ENCODE measurements at regions not wholly inside any gene's neighbourhood (a gene's known extent, or its start where the extent isn't known, plus 50 kb on each side); places are given as distances from the start of the nearest gene placed in this dataset.

DNA sequence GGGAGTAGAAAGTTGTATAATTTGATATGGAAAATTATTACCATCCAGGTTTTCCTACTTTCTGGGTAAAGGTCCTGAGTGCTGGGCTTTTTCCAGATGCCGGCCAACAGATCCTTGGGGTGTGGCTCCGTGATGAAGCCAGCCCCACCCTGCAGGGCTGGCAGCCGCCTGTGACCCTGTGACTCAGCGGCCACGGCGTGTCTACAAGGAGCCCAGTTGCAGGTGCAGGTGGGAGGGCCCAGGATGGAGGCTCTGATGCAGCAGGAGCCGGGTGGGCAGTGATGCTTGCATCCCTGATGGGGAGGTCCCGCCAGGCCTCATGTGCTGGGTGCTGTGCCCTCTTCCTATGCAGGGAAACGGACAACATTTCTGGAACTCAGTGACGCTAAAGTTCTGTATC is 96.0 kb upstream of the ALKAL2 start:
- no peak for TF ChIP-seq POLR2A (IDR thresholded peaks at IDR 0.05)
- TF ChIP-seq, protein P1, sequence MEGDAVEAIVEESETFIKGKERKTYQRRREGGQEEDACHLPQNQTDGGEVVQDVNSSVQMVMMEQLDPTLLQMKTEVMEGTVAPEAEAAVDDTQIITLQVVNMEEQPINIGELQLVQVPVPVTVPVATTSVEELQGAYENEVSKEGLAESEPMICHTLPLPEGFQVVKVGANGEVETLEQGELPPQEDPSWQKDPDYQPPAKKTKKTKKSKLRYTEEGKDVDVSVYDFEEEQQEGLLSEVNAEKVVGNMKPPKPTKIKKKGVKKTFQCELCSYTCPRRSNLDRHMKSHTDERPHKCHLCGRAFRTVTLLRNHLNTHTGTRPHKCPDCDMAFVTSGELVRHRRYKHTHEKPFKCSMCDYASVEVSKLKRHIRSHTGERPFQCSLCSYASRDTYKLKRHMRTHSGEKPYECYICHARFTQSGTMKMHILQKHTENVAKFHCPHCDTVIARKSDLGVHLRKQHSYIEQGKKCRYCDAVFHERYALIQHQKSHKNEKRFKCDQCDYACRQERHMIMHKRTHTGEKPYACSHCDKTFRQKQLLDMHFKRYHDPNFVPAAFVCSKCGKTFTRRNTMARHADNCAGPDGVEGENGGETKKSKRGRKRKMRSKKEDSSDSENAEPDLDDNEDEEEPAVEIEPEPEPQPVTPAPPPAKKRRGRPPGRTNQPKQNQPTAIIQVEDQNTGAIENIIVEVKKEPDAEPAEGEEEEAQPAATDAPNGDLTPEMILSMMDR (IDR thresholded peaks at IDR 0.05) = no peak
